ENCODE measurements at regions not wholly inside any gene's neighbourhood (a gene's known extent, or its start where the extent isn't known, plus 50 kb on each side); places are given as distances from the start of the nearest gene placed in this dataset.

DNA sequence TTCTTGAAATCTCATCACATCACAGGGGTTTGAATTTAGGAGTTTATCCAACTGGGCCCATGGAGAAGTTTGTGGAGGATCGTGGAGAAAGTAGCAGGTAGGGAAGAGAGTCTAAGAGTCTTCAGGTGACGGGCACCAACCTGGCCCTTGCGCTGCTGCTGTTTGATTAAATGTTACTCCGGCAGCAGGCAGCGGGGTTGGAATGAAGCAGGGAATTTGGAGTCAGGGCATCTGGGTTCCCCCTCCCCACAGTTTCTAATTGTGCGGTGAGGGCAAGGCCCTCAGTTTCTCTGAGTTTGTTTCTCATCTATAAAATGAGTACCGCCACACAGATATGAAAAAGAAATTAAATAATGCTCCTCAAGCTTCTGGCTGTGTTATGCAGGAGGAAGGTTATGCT lies 182.9 kb upstream of the RGMA start:
- H3K27ac ChIP-seq = no peak overlapping the region
- H3K27me3 ChIP-seq = no peaks in the 10 kb centered on the region
- no peaks in the 10 kb centered on the region for H3K36me3 ChIP-seq
- H3K4me3 ChIP-seq = no peak overlapping the region
- WGBS, 2 donors = 94 to 98% methylated on average over 7 of the region's 7 CpGs
- no peaks in the 10 kb centered on the region for H3K4me1 ChIP-seq
- no peak for DNase-seq (ENCODE audit: low spot score in 2 of 2)
- H3K9me3 ChIP-seq = peaks cover 0 to 44% (median 0%) of the 10 kb centered on the region in 4 donors
- TF ChIP-seq POLR2A (IDR thresholded peaks at IDR 0.05) (no peak), EP300 (IDR thresholded peaks at IDR 0.05) (no peak)
- TF ChIP-seq, protein P1, sequence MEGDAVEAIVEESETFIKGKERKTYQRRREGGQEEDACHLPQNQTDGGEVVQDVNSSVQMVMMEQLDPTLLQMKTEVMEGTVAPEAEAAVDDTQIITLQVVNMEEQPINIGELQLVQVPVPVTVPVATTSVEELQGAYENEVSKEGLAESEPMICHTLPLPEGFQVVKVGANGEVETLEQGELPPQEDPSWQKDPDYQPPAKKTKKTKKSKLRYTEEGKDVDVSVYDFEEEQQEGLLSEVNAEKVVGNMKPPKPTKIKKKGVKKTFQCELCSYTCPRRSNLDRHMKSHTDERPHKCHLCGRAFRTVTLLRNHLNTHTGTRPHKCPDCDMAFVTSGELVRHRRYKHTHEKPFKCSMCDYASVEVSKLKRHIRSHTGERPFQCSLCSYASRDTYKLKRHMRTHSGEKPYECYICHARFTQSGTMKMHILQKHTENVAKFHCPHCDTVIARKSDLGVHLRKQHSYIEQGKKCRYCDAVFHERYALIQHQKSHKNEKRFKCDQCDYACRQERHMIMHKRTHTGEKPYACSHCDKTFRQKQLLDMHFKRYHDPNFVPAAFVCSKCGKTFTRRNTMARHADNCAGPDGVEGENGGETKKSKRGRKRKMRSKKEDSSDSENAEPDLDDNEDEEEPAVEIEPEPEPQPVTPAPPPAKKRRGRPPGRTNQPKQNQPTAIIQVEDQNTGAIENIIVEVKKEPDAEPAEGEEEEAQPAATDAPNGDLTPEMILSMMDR (IDR thresholded peaks at IDR 0.05) = no peak

DNA sequence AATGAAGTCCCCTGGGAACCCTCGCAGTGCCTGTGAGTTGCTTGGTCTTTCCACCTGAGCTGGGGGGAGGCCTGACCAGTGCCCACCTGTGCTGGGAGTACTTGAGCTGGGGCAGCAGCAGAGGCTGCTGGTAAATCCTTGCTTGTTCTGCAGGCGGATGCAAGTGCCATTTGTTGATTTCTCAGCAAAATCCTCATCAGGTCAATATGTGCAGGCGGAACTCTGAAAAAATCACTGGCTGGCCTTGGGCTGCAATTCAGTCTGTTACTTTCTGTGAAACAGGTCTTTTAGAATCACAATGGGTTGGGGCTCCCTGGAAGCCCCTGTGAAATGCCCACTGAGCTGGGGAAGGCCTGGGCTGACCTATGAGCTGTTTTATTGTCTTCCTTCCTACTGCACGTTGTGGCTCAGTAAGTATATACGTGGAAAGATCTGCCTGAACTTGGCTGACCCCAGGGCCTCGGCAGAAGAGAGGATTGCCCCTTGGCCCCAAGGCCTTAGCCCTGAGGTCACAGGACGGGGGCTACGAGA lies 182.0 kb upstream of the RGMA start:
- no peaks in the 10 kb centered on the region for H3K4me1 ChIP-seq
- peaks cover 0 to 44% (median 0%) of the 10 kb centered on the region in 4 donors for H3K9me3 ChIP-seq
- WGBS, 2 donors = 30 to 46% methylated on average over 7 to 8 of the region's 8 CpGs
- H3K4me3 ChIP-seq = no peak overlapping the region
- H3K27me3 ChIP-seq = no peaks in the 10 kb centered on the region
- DNase-seq (ENCODE audit: low spot score in 2 of 2) = no peak
- H3K36me3 ChIP-seq = no peaks in the 10 kb centered on the region
- H3K27ac ChIP-seq = no peak overlapping the region
- TF ChIP-seq, protein P1 (IDR thresholded peaks at IDR 0.05) = no peak
- no peak for TF ChIP-seq EP300 (IDR thresholded peaks at IDR 0.05)

DNA sequence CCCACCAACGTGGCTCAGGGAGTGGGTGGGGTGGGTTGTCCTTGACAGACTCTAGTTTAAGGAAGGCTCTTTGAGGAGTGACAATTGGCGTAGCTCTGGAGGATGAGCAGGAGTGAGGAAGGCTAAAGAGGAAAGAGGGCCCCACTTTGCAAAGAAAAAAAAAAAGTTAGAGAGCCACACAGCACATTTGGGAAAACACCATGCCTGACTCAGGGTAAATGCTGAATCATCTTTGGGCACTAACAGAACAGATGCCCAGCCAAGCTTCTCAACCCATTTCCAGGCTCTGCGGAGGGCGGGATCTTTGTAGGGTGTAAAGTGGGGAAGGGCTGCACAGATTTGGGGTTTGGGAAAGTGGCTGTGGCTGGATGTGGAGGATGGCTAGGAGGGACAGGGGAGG lies 179.1 kb upstream of the RGMA start:
- DNase-seq (ENCODE audit: low spot score in 2 of 2) = no peak
- TF ChIP-seq, protein P1 (IDR thresholded peaks at IDR 0.05) = no peak
- TF ChIP-seq POLR2A (IDR thresholded peaks at IDR 0.05) (no peak), EP300 (IDR thresholded peaks at IDR 0.05) (no peak)
- no peaks in the 10 kb centered on the region for H3K4me1 ChIP-seq
- H3K9me3 ChIP-seq = peaks cover 0 to 49% (median 0%) of the 10 kb centered on the region in 4 donors
- H3K36me3 ChIP-seq = no peaks in the 10 kb centered on the region
- no peak overlapping the region for H3K27ac ChIP-seq
- H3K27me3 ChIP-seq = no peaks in the 10 kb centered on the region
- H3K4me3 ChIP-seq = no peak overlapping the region
- 88% methylated on average over 4 of the region's 4 CpGs for WGBS, 2 donors

DNA sequence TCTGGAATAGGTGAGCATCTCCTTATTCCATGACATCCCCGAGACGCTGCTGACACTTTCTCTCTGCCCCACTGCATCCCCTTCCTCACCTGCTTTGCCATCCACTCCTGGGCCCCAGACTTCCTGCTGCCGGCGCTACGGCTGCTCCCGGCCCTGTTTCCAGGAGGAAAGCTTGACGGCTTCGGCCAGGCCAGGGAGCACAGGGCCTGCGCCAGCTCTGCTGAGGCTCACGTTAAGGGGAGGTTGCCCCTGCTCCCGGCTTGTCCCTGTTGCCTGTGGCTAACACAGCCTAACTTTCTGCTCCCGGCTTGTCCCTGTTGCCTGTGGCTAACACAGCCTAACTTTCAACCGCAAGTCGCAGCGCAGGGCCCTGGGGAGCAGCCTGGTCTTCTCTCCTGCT lies 177.3 kb upstream of the RGMA start:
- 85 to 89% methylated on average over 14 of the region's 15 CpGs for WGBS, 2 donors
- Histone ChIP-seq H3K9me3 (peaks cover 0 to 33% (median 0%) of the 10 kb centered on the region in 4 donors), H3K4me3 (no peak overlapping the region), H3K27ac (no peak overlapping the region), H3K36me3 (no peaks in the 10 kb centered on the region), H3K27me3 (no peaks in the 10 kb centered on the region), H3K4me1 (no peaks in the 10 kb centered on the region)
- TF ChIP-seq, protein P1 (IDR thresholded peaks at IDR 0.05) = no peak
- no peak for TF ChIP-seq EP300 (IDR thresholded peaks at IDR 0.05)
- TF ChIP-seq POLR2A (IDR thresholded peaks at IDR 0.05) = no peak
- DNase-seq (ENCODE audit: low spot score in 2 of 2) = no peak

DNA sequence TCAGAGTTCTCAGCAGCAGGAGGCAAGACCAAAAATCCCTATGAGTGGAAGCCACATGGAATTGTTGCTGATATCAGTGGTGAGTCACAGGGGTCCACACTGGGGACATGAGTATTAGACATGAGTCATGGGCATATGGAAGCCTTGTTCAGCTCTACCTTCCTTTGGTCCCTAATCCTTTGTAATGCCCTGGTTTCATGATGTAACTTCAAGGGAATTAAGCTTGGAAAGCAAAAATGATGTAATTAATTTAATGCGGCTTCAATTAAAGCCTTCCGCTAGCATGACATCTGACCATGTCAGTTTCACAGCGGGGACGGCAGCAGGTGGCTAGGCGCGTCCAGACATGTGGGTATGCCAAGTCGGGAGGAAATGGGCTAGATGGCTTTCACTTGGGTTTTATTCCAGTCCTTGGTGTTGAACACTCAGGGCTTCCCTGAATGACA lies 176.1 kb upstream of the RGMA start:
- DNase-seq (ENCODE audit: low spot score in 2 of 2) = no peak
- peaks cover 0 to 23% (median 0%) of the 10 kb centered on the region in 4 donors for H3K9me3 ChIP-seq
- no peak overlapping the region for H3K4me3 ChIP-seq
- H3K27me3 ChIP-seq = no peaks in the 10 kb centered on the region
- H3K4me1 ChIP-seq = no peaks in the 10 kb centered on the region
- no peaks in the 10 kb centered on the region for H3K36me3 ChIP-seq
- no peak overlapping the region for H3K27ac ChIP-seq
- TF ChIP-seq POLR2A (IDR thresholded peaks at IDR 0.05) = no peak
- TF ChIP-seq, protein P1 (IDR thresholded peaks at IDR 0.05) = no peak
- no peak for TF ChIP-seq EP300 (IDR thresholded peaks at IDR 0.05)
- 87 to 88% methylated on average over 7 of the region's 7 CpGs for WGBS, 2 donors

All from tibial nerve (tissue), 4 donors.